DOHH2 (cell line): ENCODE measurements at regions not wholly inside any gene's neighbourhood (a gene's known extent, or its start where the extent isn't known, plus 50 kb on each side); places are given as distances from the start of the nearest gene placed in this dataset.

Experiments
- EZH2phosphoT487 ChIP-seq: fragments of 200-600 bp; sonication (generic); IDR thresholded peaks from 2 replicates; pipeline ENCODE4 v1.6.1; 2017; ENCODE audit warnings: borderline replicate concordance, mild to moderate bottlenecking, antibody characterized with exemption, low read length, moderate library complexity, mixed read lengths
- TF ChIP-seq, protein P1 (sequence below): fragments of 200-600 bp; sonication (generic); IDR thresholded peaks from one replicate; pipeline ENCODE4 v1.5.1; 2014; ENCODE audit warnings: antibody characterized with exemption, mild to moderate bottlenecking, low read depth, low read length; ENCODE audit not compliant: poor library complexity, severe bottlenecking

DNA sequence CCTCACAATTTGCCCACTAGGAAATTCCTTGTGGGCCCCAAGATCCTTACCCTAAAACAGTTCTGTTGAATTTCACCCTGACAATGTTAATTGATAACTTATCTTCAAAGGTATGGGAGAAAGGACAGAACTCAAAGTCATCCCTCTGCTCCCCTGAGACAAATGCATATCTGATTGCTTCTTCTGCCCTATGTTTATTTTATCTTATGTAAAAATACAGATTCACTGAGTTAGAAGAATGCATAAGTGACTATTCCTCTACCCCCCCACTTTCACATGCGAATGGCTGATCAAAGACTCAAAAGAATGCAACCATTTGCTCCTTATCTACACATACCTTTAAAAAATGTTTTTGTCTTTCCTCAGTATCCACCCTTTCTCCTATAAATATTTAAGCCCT lies 235.7 kb upstream of the SEMA3C start:
- TF ChIP-seq, protein P1, sequence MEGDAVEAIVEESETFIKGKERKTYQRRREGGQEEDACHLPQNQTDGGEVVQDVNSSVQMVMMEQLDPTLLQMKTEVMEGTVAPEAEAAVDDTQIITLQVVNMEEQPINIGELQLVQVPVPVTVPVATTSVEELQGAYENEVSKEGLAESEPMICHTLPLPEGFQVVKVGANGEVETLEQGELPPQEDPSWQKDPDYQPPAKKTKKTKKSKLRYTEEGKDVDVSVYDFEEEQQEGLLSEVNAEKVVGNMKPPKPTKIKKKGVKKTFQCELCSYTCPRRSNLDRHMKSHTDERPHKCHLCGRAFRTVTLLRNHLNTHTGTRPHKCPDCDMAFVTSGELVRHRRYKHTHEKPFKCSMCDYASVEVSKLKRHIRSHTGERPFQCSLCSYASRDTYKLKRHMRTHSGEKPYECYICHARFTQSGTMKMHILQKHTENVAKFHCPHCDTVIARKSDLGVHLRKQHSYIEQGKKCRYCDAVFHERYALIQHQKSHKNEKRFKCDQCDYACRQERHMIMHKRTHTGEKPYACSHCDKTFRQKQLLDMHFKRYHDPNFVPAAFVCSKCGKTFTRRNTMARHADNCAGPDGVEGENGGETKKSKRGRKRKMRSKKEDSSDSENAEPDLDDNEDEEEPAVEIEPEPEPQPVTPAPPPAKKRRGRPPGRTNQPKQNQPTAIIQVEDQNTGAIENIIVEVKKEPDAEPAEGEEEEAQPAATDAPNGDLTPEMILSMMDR: no peak
- no peak for TF ChIP-seq EZH2phosphoT487
